GM10248 (cell line): ENCODE measurements at regions not wholly inside any gene's neighbourhood (a gene's known extent, or its start where the extent isn't known, plus 50 kb on each side); places are given as distances from the start of the nearest gene placed in this dataset.

ENCODE experiments used
- CTCF ChIA-PET: fragments of 300-600 bp; sonication (Branson Sonifier 250); formaldehyde crosslinking; extraction: SDS; loops from one replicate; lab custom pipeline; 2021; ENCODE audit warnings: antibody characterized with exemption; lab: Yijun Ruan, JAX
- POLR2A ChIA-PET: fragments of 350-650 bp; sonication (Branson Sonifier 250); formaldehyde crosslinking; extraction: SDS; loops from one replicate; lab custom pipeline; 2020; ENCODE audit warnings: antibody characterized with exemption; lab: Yijun Ruan, JAX
- DNase-seq: peaks from one replicate; pipeline ENCODE4 v3.0.0; 2012; ENCODE audit errors: extremely low spot score
- TF ChIP-seq, protein P1 (sequence below): IDR thresholded peaks from 2 replicates; pipeline ENCODE4 v1.5.1; 2012; ENCODE audit warnings: mild to moderate bottlenecking, low read depth; ENCODE audit errors: extremely low read depth, missing control alignments, control extremely low read depth

DNA sequence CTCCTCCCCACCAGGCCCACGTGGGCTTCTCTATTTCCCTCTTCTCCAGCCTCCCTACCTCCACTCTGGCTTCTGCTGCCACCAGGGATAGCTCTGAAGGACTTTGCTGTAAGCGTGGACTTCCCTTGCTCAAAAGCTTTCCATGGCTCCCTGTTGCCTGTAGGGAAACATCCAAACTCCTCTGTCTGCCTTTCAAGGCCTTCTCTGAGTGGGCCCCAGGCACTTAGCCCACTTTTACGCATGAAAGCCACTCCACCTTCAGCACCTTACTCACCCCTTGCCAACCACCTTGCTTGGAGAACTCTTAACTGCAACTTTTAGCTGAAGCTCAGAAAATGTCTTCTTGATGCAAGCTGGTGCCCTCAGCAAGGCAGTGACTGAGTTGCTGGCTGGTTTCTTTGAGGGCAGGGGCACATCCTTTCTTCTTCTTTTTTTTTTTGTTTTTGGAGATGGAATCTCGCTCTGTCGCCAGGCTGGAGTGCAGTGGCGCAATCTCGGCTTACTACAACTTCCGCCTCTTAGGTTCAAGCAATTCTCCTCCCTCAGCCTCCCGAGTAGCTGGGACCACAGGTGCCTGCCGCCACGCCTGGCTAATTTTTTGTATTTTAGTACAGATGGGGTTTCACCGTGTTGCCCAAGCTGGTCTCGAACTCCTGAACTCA lies 52.0 kb upstream of the DLX4 start:
- POLR2A ChIA-PET: interaction anchor here (0.5 kb wide), 1 partner anchor 214 kb away, joined by 4 read pairs; no protein-coding TSS in a partner anchor
- DNase-seq: no peak
- CTCF ChIA-PET: interaction anchor here (1.2 to 2.1 kb wide), 2 partner anchors 16 to 36 kb away, joined by 4 to 5 read pairs; no protein-coding TSS in a partner anchor
- TF ChIP-seq, protein P1, sequence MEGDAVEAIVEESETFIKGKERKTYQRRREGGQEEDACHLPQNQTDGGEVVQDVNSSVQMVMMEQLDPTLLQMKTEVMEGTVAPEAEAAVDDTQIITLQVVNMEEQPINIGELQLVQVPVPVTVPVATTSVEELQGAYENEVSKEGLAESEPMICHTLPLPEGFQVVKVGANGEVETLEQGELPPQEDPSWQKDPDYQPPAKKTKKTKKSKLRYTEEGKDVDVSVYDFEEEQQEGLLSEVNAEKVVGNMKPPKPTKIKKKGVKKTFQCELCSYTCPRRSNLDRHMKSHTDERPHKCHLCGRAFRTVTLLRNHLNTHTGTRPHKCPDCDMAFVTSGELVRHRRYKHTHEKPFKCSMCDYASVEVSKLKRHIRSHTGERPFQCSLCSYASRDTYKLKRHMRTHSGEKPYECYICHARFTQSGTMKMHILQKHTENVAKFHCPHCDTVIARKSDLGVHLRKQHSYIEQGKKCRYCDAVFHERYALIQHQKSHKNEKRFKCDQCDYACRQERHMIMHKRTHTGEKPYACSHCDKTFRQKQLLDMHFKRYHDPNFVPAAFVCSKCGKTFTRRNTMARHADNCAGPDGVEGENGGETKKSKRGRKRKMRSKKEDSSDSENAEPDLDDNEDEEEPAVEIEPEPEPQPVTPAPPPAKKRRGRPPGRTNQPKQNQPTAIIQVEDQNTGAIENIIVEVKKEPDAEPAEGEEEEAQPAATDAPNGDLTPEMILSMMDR: no peak

DNA sequence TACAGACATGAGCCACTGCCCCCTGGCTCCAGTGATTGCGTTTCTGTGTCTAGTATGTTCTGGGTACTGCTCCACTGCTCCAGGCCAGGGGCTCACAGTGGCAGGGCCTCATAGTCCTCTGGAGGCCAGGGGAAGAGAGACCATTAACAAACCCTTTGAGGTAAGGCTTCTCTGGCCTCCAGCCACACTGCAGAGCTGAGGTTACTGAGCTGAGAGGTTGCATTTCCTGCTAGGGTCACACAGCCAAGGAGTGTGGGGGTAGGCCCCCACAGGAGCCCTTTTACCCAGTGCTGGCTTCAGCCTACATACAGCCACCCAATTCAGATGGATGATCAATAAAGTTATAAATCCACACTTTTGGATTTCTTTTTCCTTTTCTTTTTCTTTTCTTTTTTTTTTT lies 50.4 kb upstream of the DLX4 start:
- no peak for DNase-seq
- TF ChIP-seq, protein P1: no peak
- CTCF ChIA-PET: interaction anchor here (1.1 kb wide), 1 partner anchor 78 kb away, joined by 4 read pairs; no protein-coding TSS in a partner anchor
- POLR2A ChIA-PET: no interaction called here
